Mesenchymal stem cell (in vitro differentiated cells and primary cell): ENCODE measurements at regions not wholly inside any gene's neighbourhood (a gene's known extent, or its start where the extent isn't known, plus 50 kb on each side); places are given as distances from the start of the nearest gene placed in this dataset.

Experiments
- DNase-seq: peaks from one replicate; pipeline ENCODE4 v3.0.0-alpha.2; 2013
- H2AFZ ChIP-seq: one replicate; pipeline ENCODE4 v1.6.1; 2013; ENCODE audit warnings: low read depth, mild to moderate bottlenecking, control low read depth, inconsistent platforms, low read length, moderate library complexity
- H2AK5ac ChIP-seq: 2 replicates; pipeline ENCODE4 v1.6.1; 2013; ENCODE audit warnings: low read length, moderate library complexity, mild to moderate bottlenecking, inconsistent platforms; ENCODE audit not compliant: severe bottlenecking
- H2BK120ac ChIP-seq: one replicate; pipeline ENCODE4 v1.6.1; 2013; ENCODE audit warnings: low read depth, mild to moderate bottlenecking, inconsistent platforms, low read length, moderate library complexity
- H2BK12ac ChIP-seq, 2 experiments: one replicate each; pipeline ENCODE4 v1.6.1; 2013; ENCODE audit warnings: inconsistent platforms in 2 of 2, low read length in 2 of 2, mild to moderate bottlenecking in 2 of 2, moderate library complexity in 2 of 2, control low read depth in 1 of 2
- H2BK15ac ChIP-seq: one replicate; pipeline ENCODE4 v1.6.1; 2013; ENCODE audit warnings: mild to moderate bottlenecking, low read depth, inconsistent platforms; ENCODE audit not compliant: poor library complexity, severe bottlenecking
- H2BK5ac ChIP-seq: 2 replicates; pipeline ENCODE4 v1.6.1; 2013; ENCODE audit warnings: low read depth, mild to moderate bottlenecking, low read length, control low read depth, inconsistent platforms; ENCODE audit not compliant: poor library complexity, severe bottlenecking
- H3K14ac ChIP-seq, 2 experiments: one replicate each; pipeline ENCODE4 v1.6.1; 2013; ENCODE audit warnings: inconsistent platforms in 2 of 2, low read length in 2 of 2, control low read depth in 1 of 2, mild to moderate bottlenecking in 1 of 2, moderate library complexity in 1 of 2
- H3K18ac ChIP-seq, 2 experiments: one replicate each; pipeline ENCODE4 v1.6.1; 2013; ENCODE audit warnings: inconsistent platforms in 2 of 2, low read length in 2 of 2, control low read depth in 1 of 2, low read depth in 1 of 2, mild to moderate bottlenecking in 1 of 2
- H3K23ac ChIP-seq, 2 experiments: one replicate each; pipeline ENCODE4 v1.6.1; 2013; ENCODE audit warnings: inconsistent platforms in 2 of 2, low read length in 2 of 2, mild to moderate bottlenecking in 2 of 2, moderate library complexity in 2 of 2, control low read depth in 1 of 2
- H3K27ac ChIP-seq: 2 replicates; pipeline ENCODE4 v1.5.1; 2013; ENCODE audit warnings: mild to moderate bottlenecking, moderate library complexity, low read length, control low read depth, inconsistent platforms; ENCODE audit not compliant: poor library complexity, severe bottlenecking
- H3K27me3 ChIP-seq, 2 experiments: 2 replicates each; pipeline versions ENCODE4 v1.6.1 to v1.7.0; 2013; ENCODE audit warnings: low read length in 2 of 2, mild to moderate bottlenecking in 2 of 2, moderate library complexity in 2 of 2, control low read depth in 1 of 2, inconsistent platforms in 1 of 2; ENCODE audit not compliant: control insufficient read depth in 1 of 2, insufficient read depth in 1 of 2
- H3K36me3 ChIP-seq, 2 experiments: 2 replicates each; pipeline versions ENCODE4 v1.6.1 to v1.7.0; 2013; ENCODE audit warnings: low read length in 2 of 2, control low read depth in 1 of 2, inconsistent platforms in 1 of 2, low read depth in 1 of 2, mild to moderate bottlenecking in 1 of 2; ENCODE audit not compliant: insufficient read depth in 2 of 2, control insufficient read depth in 1 of 2
- H3K4ac ChIP-seq, 2 experiments: one replicate each; pipeline ENCODE4 v1.6.1; 2013; ENCODE audit warnings: inconsistent platforms in 2 of 2, low read length in 2 of 2, mild to moderate bottlenecking in 2 of 2, moderate library complexity in 2 of 2, control low read depth in 1 of 2, low read depth in 1 of 2
- H3K4me1 ChIP-seq: 2 replicates; pipeline ENCODE4 v1.6.1; 2013; ENCODE audit warnings: low read depth, low read length, control low read depth; ENCODE audit not compliant: control insufficient read depth, insufficient read depth
- H3K4me2 ChIP-seq: 2 replicates; pipeline ENCODE4 v1.6.1; 2013; ENCODE audit warnings: low read length, mild to moderate bottlenecking, inconsistent platforms; ENCODE audit not compliant: poor library complexity, severe bottlenecking
- H3K4me3 ChIP-seq, 2 experiments: 2 replicates each; pipeline versions ENCODE4 v1.5.1 to v1.7.0; 2013; ENCODE audit warnings: low read length in 2 of 2, mild to moderate bottlenecking in 2 of 2, control low read depth in 1 of 2, low read depth in 1 of 2; ENCODE audit not compliant: insufficient read depth in 1 of 2
- H3K79me1 ChIP-seq: replicated peaks from 2 replicates; pipeline ENCODE4 v1.6.1; 2013; ENCODE audit warnings: mild to moderate bottlenecking, control low read depth, low read length, inconsistent platforms; ENCODE audit not compliant: poor library complexity, severe bottlenecking
- H3K9ac ChIP-seq: 2 replicates; pipeline ENCODE4 v1.7.0; 2013; ENCODE audit warnings: mild to moderate bottlenecking, low read length, moderate library complexity
- H3K9me3 ChIP-seq: 2 replicates; pipeline ENCODE4 v1.7.0; 2013; ENCODE audit warnings: mild to moderate bottlenecking, low read length; ENCODE audit not compliant: control insufficient read depth
- H4K8ac ChIP-seq: one replicate; pipeline ENCODE4 v1.6.1; 2013; ENCODE audit warnings: inconsistent platforms, mild to moderate bottlenecking, low read length, moderate library complexity
- H4K91ac ChIP-seq: one replicate; pipeline ENCODE4 v1.6.1; 2013; ENCODE audit warnings: mild to moderate bottlenecking, low read length, inconsistent platforms
- WGBS: methylation state at CpG from one replicate; pipeline ENCODE4 v1.1.7; 2013; ENCODE audit warnings: mixed read lengths; 5-methylcytosine and 5-hydroxymethylcytosine counted together

DNA sequence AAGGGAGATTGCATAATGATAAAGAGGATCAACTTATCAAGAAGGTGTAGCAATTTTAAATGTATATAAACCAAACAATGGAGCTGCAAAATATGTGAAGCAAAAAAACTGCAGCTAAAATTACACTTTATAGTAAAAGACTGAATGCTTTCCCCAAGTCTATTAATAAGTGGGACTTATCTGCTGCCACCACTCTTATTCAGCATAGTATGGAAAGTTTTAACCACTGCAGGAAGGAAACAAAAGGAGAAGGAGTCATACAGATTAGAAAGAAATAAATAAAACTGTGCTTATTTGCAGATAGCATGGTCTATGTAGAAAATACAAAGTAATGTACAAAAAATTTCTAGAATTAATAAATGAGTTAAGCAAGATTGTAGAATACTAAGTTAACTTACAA is 94.1 kb upstream of the GK2 start:
- H2BK15ac ChIP-seq, result no peak overlapping the region
- H3K14ac ChIP-seq, result no peak overlapping the region
- H3K36me3 ChIP-seq, result no peaks in the 10 kb centered on the region
- no peak overlapping the region for H3K4me3 ChIP-seq
- no peak overlapping the region for H2BK120ac ChIP-seq
- H3K18ac ChIP-seq, result no peak overlapping the region
- no peak overlapping the region for H2BK5ac ChIP-seq
- no peak overlapping the region for H3K9ac ChIP-seq
- H3K23ac ChIP-seq, result no peak overlapping the region
- no peak overlapping the region for H3K27ac ChIP-seq
- H3K4me2 ChIP-seq, result no peak overlapping the region
- no peak overlapping the region for H4K8ac ChIP-seq
- H4K91ac ChIP-seq, result no peak overlapping the region
- no peak overlapping the region for H2AK5ac ChIP-seq
- H2BK12ac ChIP-seq, result no peak overlapping the region
- H3K4ac ChIP-seq, result no peak overlapping the region
- H2AFZ ChIP-seq, result no peak overlapping the region
- no peaks in the 10 kb centered on the region for H3K4me1 ChIP-seq
- DNase-seq, result no peak
- H3K9me3 ChIP-seq, result no peaks in the 10 kb centered on the region
- H3K79me1 ChIP-seq, result no peaks in the 10 kb centered on the region
- no peaks in the 10 kb centered on the region for H3K27me3 ChIP-seq

DNA sequence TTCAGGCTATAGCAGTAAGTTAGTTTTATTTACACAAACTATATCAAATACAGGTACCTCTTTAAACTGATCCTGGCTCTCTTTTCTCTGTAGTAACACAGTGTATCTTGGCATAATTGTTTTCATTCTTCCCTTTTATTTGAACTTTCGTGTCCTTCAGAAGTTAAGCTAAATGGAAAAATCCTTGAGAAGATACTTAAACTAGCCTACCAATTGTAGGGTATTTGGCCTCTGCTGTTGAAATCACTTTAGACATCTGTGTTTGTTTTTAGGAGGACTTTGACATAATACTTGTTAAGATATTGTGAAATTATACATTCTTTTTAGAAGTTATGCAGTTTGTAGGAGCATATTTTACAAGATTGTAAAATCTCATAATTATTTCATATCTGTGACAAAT is 90.3 kb upstream of the GK2 start:
- Histone ChIP-seq H3K18ac (no peak overlapping the region), H3K14ac (no peak overlapping the region), H4K8ac (no peak overlapping the region), H3K23ac (no peak overlapping the region), H2AFZ (no peak overlapping the region), H3K27ac (no peak overlapping the region), H3K9ac (peak overlapping the region; percentile 45), H3K4me1 (no peaks in the 10 kb centered on the region), H2BK12ac (no peak overlapping the region), H3K36me3 (no peaks in the 10 kb centered on the region), H2BK15ac (no peak overlapping the region), H2AK5ac (no peak overlapping the region), H3K4ac (no peak overlapping the region), H2BK5ac (no peak overlapping the region), H4K91ac (no peak overlapping the region), H3K4me3 (peak overlapping the region in 1 of 2 experiments; percentile 39), H3K27me3 (no peaks in the 10 kb centered on the region), H2BK120ac (no peak overlapping the region), H3K9me3 (no peaks in the 10 kb centered on the region), H3K79me1 (no peaks in the 10 kb centered on the region), H3K4me2 (no peak overlapping the region)
- no peak for DNase-seq
- WGBS, result no CpG with 5 or more reads among the region's 1 CpG

DNA sequence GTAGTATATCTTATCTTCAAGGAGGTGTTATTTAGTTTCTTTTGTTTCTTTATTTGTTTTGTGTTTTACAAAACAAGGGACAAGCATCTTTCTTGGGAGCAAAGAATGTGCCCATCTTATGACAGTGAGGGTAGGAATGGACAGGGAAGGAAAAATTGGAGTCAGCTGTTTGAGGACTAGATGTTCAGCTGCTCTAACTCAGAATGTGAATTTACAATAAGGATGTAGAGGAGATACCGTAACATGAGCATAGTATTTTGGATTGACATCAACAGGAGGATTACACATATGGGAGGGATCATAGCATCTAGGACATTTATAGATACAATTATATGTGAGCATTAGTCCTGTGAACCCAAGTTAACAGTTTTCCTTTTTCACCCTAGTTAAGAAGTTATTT is 89.0 kb upstream of the GK2 start:
- no peak overlapping the region for H3K9ac ChIP-seq
- 100% methylated on average over 1 of the region's 1 CpG for WGBS
- no peaks in the 10 kb centered on the region for H3K27me3 ChIP-seq
- no peak overlapping the region for H2BK120ac ChIP-seq
- H2BK12ac ChIP-seq, result no peak overlapping the region
- no peaks in the 10 kb centered on the region for H3K36me3 ChIP-seq
- H2BK15ac ChIP-seq, result no peak overlapping the region
- no peak overlapping the region for H4K8ac ChIP-seq
- H2BK5ac ChIP-seq, result no peak overlapping the region
- no peak overlapping the region for H3K27ac ChIP-seq
- H3K4ac ChIP-seq, result no peak overlapping the region
- no peak overlapping the region for H2AK5ac ChIP-seq
- no peak overlapping the region for H3K18ac ChIP-seq
- DNase-seq, result no peak
- no peak overlapping the region for H3K4me2 ChIP-seq
- no peaks in the 10 kb centered on the region for H3K4me1 ChIP-seq
- no peak overlapping the region for H2AFZ ChIP-seq
- H3K79me1 ChIP-seq, result no peaks in the 10 kb centered on the region
- no peak overlapping the region for H3K23ac ChIP-seq
- no peak overlapping the region for H4K91ac ChIP-seq
- no peak overlapping the region for H3K14ac ChIP-seq
- H3K4me3 ChIP-seq, result no peak overlapping the region
- no peaks in the 10 kb centered on the region for H3K9me3 ChIP-seq

DNA sequence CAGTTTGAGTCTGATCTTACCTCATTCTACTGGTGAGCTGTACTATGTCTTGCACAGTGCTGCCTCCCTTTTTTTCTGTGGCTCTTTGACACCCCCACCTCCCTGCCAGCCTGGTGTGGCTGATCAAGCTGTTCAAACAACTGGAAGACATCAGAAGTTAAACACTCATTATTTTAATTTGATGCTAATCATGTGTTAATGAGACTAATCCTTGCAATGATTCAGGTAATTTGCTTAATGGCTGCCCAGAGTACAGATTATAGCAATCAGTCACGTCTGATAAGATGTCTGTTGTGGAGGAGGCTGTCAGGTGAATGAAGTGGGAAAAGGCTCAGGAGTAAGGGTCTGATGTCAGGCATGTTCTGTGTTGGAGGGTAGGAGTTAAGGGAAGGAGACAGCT is 87.4 kb upstream of the GK2 start:
- Histone ChIP-seq H2BK5ac (no peak overlapping the region), H2AFZ (no peak overlapping the region), H3K4me3 (no peak overlapping the region), H4K8ac (no peak overlapping the region), H3K14ac (no peak overlapping the region), H2BK120ac (no peak overlapping the region), H4K91ac (no peak overlapping the region), H3K18ac (no peak overlapping the region), H3K23ac (no peak overlapping the region), H3K4ac (no peak overlapping the region), H3K9me3 (no peaks in the 10 kb centered on the region), H3K79me1 (no peaks in the 10 kb centered on the region), H2BK15ac (no peak overlapping the region), H3K4me2 (no peak overlapping the region), H2BK12ac (no peak overlapping the region), H3K27ac (no peak overlapping the region), H3K36me3 (no peaks in the 10 kb centered on the region), H2AK5ac (no peak overlapping the region), H3K27me3 (no peaks in the 10 kb centered on the region), H3K4me1 (no peaks in the 10 kb centered on the region), H3K9ac (no peak overlapping the region)
- no peak for DNase-seq
- WGBS, result 21% methylated on average over 1 of the region's 1 CpG
